ENCODE measurements at regions not wholly inside any gene's neighbourhood (a gene's known extent, or its start where the extent isn't known, plus 50 kb on each side); places are given as distances from the start of the nearest gene placed in this dataset.

GRCh38 chr2:14550658-14551057 is 81.9 kb upstream of the LRATD1 start:
- TF ChIP-seq TARDBP (IDR thresholded peaks at IDR 0.05) (no peak), SUZ12 (IDR thresholded peaks at IDR 0.05) (no peak), FOXM1 (IDR thresholded peaks at IDR 0.05; ENCODE audit: borderline replicate concordance) (no peak), SP1 (IDR thresholded peaks at IDR 0.05) (no peak), ZNF384 (IDR thresholded peaks at IDR 0.05) (no peak), FOXK2 (IDR thresholded peaks at IDR 0.05) (no peak), HDGF (IDR thresholded peaks at IDR 0.05; ENCODE audit: borderline replicate concordance) (no peak)

Data from HEK293T (cell line).